H1 (cell line): ENCODE measurements at regions not wholly inside any gene's neighbourhood (a gene's known extent, or its start where the extent isn't known, plus 50 kb on each side); places are given as distances from the start of the nearest gene placed in this dataset.

Source experiments
- KDM1A ChIP-seq: fragments of 200-600, 300-600 bp; sonication (generic); IDR thresholded peaks from 2 replicates; pipeline ENCODE4 v1.7.1; 2016; ENCODE audit warnings: mild to moderate bottlenecking, low read length, borderline replicate concordance
- KDM4A ChIP-seq: IDR thresholded peaks from one replicate; pipeline ENCODE4 v1.7.1; 2012; ENCODE audit warnings: low read depth, mild to moderate bottlenecking, moderate library complexity, low read length, inconsistent platforms; ENCODE audit not compliant: severe bottlenecking
- SP1 ChIP-seq: IDR thresholded peaks from 2 replicates; pipeline ENCODE4 v1.6.1; 2011; ENCODE audit warnings: low read depth, low read length

- TF ChIP-seq KDM4A (no peak), KDM1A (no peak), SP1 (no peak)
Observed at GRCh38 chr14:25868521-25869314, 729.1 kb downstream of the NOVA1 start (continued).
